ENCODE measurements at regions not wholly inside any gene's neighbourhood (a gene's known extent, or its start where the extent isn't known, plus 50 kb on each side); places are given as distances from the start of the nearest gene placed in this dataset.

- TF ChIP-seq CTCF (IDR thresholded peaks at IDR 0.05) (no peak), EZH2 (IDR thresholded peaks at IDR 0.05; ENCODE audit: borderline replicate concordance, insufficient read depth, low read depth, low read length, poor library complexity, severe bottlenecking) (no peak)
Observed at GRCh38 chr5:68817632-68818031, 276.2 kb upstream of the SLC30A5 start.
